ENCODE measurements at regions not wholly inside any gene's neighbourhood (a gene's known extent, or its start where the extent isn't known, plus 50 kb on each side); places are given as distances from the start of the nearest gene placed in this dataset.

- TF ChIP-seq EZH2 (IDR thresholded peaks at IDR 0.05; ENCODE audit: insufficient read depth, low read length) (no peak), CTCF (IDR thresholded peaks at IDR 0.05; ENCODE audit: insufficient read depth, low read depth, low read length) (no peak)
- Histone ChIP-seq H3K79me2 (ENCODE audit: insufficient read depth, low read length) (no peaks in the 10 kb centered on the region), H3K9ac (ENCODE audit: low read length) (no peak overlapping the region), H3K4me2 (ENCODE audit: low read length) (no peak overlapping the region), H2AFZ (ENCODE audit: low read depth, low read length) (no peak overlapping the region), H3K4me1 (ENCODE audit: insufficient read depth, low read length) (no peaks in the 10 kb centered on the region), H4K20me1 (ENCODE audit: insufficient read depth, low read length) (no peaks in the 10 kb centered on the region), H3K27ac (ENCODE audit: low read depth, low read length) (no peak overlapping the region), H3K36me3 (ENCODE audit: insufficient read depth, low read length) (no peaks in the 10 kb centered on the region), H3K4me3 (ENCODE audit: insufficient read depth, low read depth, low read length) (no peak overlapping the region), H3K9me3 (ENCODE audit: insufficient read depth, low read depth, low read length) (no peaks in the 10 kb centered on the region), H3K27me3 (ENCODE audit: insufficient read depth, low read length) (no peaks in the 10 kb centered on the region)
- Mint-ChIP-seq H3K27me3 (ENCODE audit: low read depth, unreplicated experiment) (no peaks in the 10 kb centered on the region), H3K4me3 (ENCODE audit: unreplicated experiment) (no peak overlapping the region), H3K4me1 (ENCODE audit: low read depth, unreplicated experiment) (no peaks in the 10 kb centered on the region), H3K36me3 (ENCODE audit: low read depth, unreplicated experiment) (no peaks in the 10 kb centered on the region), H3K27ac (ENCODE audit: unreplicated experiment) (no peak overlapping the region), H3K9me3 (ENCODE audit: unreplicated experiment) (no peaks in the 10 kb centered on the region)
- DNase-seq (ENCODE audit: low read depth) (no peak), FAIRE-seq (no peak)
These were observed 89.6 kb upstream of the MCTP2 start for GRCh38 chr15:94141802-94142201.

GRCh38 chr15:94135486-94136147, 95.7 kb upstream of the MCTP2 start:
- H3K27ac Mint-ChIP-seq (ENCODE audit: unreplicated experiment) = no peak overlapping the region
- no peak overlapping the region for H3K4me3 Mint-ChIP-seq (ENCODE audit: unreplicated experiment)
- no peak overlapping the region for H3K9ac ChIP-seq (ENCODE audit: low read length)
- no peaks in the 10 kb centered on the region for H3K36me3 ChIP-seq (ENCODE audit: insufficient read depth, low read length)
- H2AFZ ChIP-seq (ENCODE audit: low read depth, low read length) = no peak overlapping the region
- H3K9me3 Mint-ChIP-seq (ENCODE audit: unreplicated experiment) = peaks cover 1% of the 10 kb centered on the region
- H3K4me1 Mint-ChIP-seq (ENCODE audit: low read depth, unreplicated experiment) = no peaks in the 10 kb centered on the region
- no peaks in the 10 kb centered on the region for H3K27me3 Mint-ChIP-seq (ENCODE audit: low read depth, unreplicated experiment)
- H4K20me1 ChIP-seq (ENCODE audit: insufficient read depth, low read length) = no peaks in the 10 kb centered on the region
- no peak overlapping the region for H3K4me3 ChIP-seq (ENCODE audit: insufficient read depth, low read depth, low read length)
- no peaks in the 10 kb centered on the region for H3K79me2 ChIP-seq (ENCODE audit: insufficient read depth, low read length)
- no peak for DNase-seq (ENCODE audit: low read depth)
- TF ChIP-seq EZH2 (IDR thresholded peaks at IDR 0.05; ENCODE audit: insufficient read depth, low read length) = no peak
- peak; percentile 8 for TF ChIP-seq CTCF (IDR thresholded peaks at IDR 0.05; ENCODE audit: insufficient read depth, low read depth, low read length)
- no peaks in the 10 kb centered on the region for H3K27me3 ChIP-seq (ENCODE audit: insufficient read depth, low read length)
- FAIRE-seq = no peak
- H3K36me3 Mint-ChIP-seq (ENCODE audit: low read depth, unreplicated experiment) = no peaks in the 10 kb centered on the region
- H3K4me1 ChIP-seq (ENCODE audit: insufficient read depth, low read length) = no peaks in the 10 kb centered on the region
- no peak overlapping the region for H3K4me2 ChIP-seq (ENCODE audit: low read length)
- no peak overlapping the region for H3K27ac ChIP-seq (ENCODE audit: low read depth, low read length)
- H3K9me3 ChIP-seq (ENCODE audit: insufficient read depth, low read depth, low read length) = no peaks in the 10 kb centered on the region

- no peaks in the 10 kb centered on the region for H3K36me3 Mint-ChIP-seq (ENCODE audit: low read depth, unreplicated experiment)
- H3K27me3 Mint-ChIP-seq (ENCODE audit: low read depth, unreplicated experiment) = no peaks in the 10 kb centered on the region
- Histone ChIP-seq H3K4me2 (ENCODE audit: low read length) (no peak overlapping the region), H3K79me2 (ENCODE audit: insufficient read depth, low read length) (no peaks in the 10 kb centered on the region), H3K4me3 (ENCODE audit: insufficient read depth, low read depth, low read length) (no peak overlapping the region), H3K36me3 (ENCODE audit: insufficient read depth, low read length) (no peaks in the 10 kb centered on the region), H4K20me1 (ENCODE audit: insufficient read depth, low read length) (no peaks in the 10 kb centered on the region), H3K9me3 (ENCODE audit: insufficient read depth, low read depth, low read length) (no peaks in the 10 kb centered on the region), H2AFZ (ENCODE audit: low read depth, low read length) (no peak overlapping the region), H3K9ac (ENCODE audit: low read length) (no peak overlapping the region), H3K27me3 (ENCODE audit: insufficient read depth, low read length) (no peaks in the 10 kb centered on the region), H3K4me1 (ENCODE audit: insufficient read depth, low read length) (no peaks in the 10 kb centered on the region), H3K27ac (ENCODE audit: low read depth, low read length) (no peak overlapping the region)
- H3K9me3 Mint-ChIP-seq (ENCODE audit: unreplicated experiment) = peaks cover 1% of the 10 kb centered on the region
- no peaks in the 10 kb centered on the region for H3K4me1 Mint-ChIP-seq (ENCODE audit: low read depth, unreplicated experiment)
- DNase-seq (ENCODE audit: low read depth) = no peak
- no peak for FAIRE-seq
- TF ChIP-seq EZH2 (IDR thresholded peaks at IDR 0.05; ENCODE audit: insufficient read depth, low read length) (no peak), CTCF (IDR thresholded peaks at IDR 0.05; ENCODE audit: insufficient read depth, low read depth, low read length) (no peak)
- no peak overlapping the region for H3K4me3 Mint-ChIP-seq (ENCODE audit: unreplicated experiment)
- H3K27ac Mint-ChIP-seq (ENCODE audit: unreplicated experiment) = no peak overlapping the region
These were observed 99.5 kb upstream of the MCTP2 start for GRCh38 chr15:94131875-94132274.
